ENCODE measurements at regions not wholly inside any gene's neighbourhood (a gene's known extent, or its start where the extent isn't known, plus 50 kb on each side); places are given as distances from the start of the nearest gene placed in this dataset.

- Histone ChIP-seq H3K79me2 (ENCODE audit: insufficient read depth, low read length) (no peaks in the 10 kb centered on the region), H3K18ac (ENCODE audit: insufficient read length, low read depth, low read length) (no peak overlapping the region), H4K20me1 (ENCODE audit: control insufficient read depth, insufficient read depth, insufficient read length) (no peaks in the 10 kb centered on the region), H3K14ac (ENCODE audit: insufficient read depth, low read length) (no peak overlapping the region), H2AFZ (ENCODE audit: low read length) (no peak overlapping the region), H3K56ac (ENCODE audit: insufficient read length, low read depth, low read length) (no peak overlapping the region), H2BK120ac (ENCODE audit: low read depth, low read length, poor library complexity, severe bottlenecking) (no peak overlapping the region), H2BK12ac (ENCODE audit: insufficient read length, low read depth, low read length) (no peak overlapping the region), H3K9me3 (ENCODE audit: control insufficient read depth, low read depth, low read length) (no peaks in the 10 kb centered on the region), H3K4me1 (ENCODE audit: insufficient read depth, low read length) (no peaks in the 10 kb centered on the region), H2BK15ac (ENCODE audit: low read depth, low read length) (no peak overlapping the region), H3K9ac (ENCODE audit: extremely low read depth, insufficient read length, low read length) (no peak overlapping the region), H4K8ac (replicated peaks; ENCODE audit: insufficient read length, low read depth, low read length) (no peak overlapping the region), H3K4ac (ENCODE audit: low read depth, low read length) (no peak overlapping the region), H3K27ac (ENCODE audit: insufficient read length, low read depth, low read length) (no peak overlapping the region), H4K91ac (ENCODE audit: insufficient read length, low read depth, low read length) (no peak overlapping the region), H3T11ph (ENCODE audit: low read length) (no peak overlapping the region), H3K23ac (ENCODE audit: insufficient read length, low read depth, low read length) (no peak overlapping the region), H2BK5ac (ENCODE audit: insufficient read length, low read length) (no peak overlapping the region), H4K5ac (ENCODE audit: insufficient read length, low read depth, low read length) (no peak overlapping the region), H3K27me3 (ENCODE audit: insufficient read depth, low read length) (no peaks in the 10 kb centered on the region), H3K23me2 (ENCODE audit: insufficient read length, low read depth, low read length, poor library complexity, severe bottlenecking) (no peaks in the 10 kb centered on the region), H3K4me2 (ENCODE audit: insufficient read depth, insufficient read length, low read length) (no peak overlapping the region), H2AK5ac (ENCODE audit: insufficient read length, low read length) (no peak overlapping the region), H3K79me1 (ENCODE audit: insufficient read depth, low read depth, low read length, poor library complexity, severe bottlenecking) (no peaks in the 10 kb centered on the region), H2BK20ac (ENCODE audit: low read depth, low read length, poor library complexity, severe bottlenecking) (no peak overlapping the region)
- Mint-ChIP-seq H3K4me1 (peaks cover 22 to 29% of the 10 kb centered on the region in 2 experiments), H3K9me3 (no peaks in the 10 kb centered on the region), H3K27ac (peak overlapping the region in 2 of 3 experiments; percentile 1 to 7; a peak in 3 of 7 replicates), H3K36me3 (ENCODE audit: insufficient read depth in 1 of 3, low read depth in 3 of 3) (no peaks in the 10 kb centered on the region), H3K4me3 (no peak overlapping the region), H3K27me3 (ENCODE audit: low read depth) (no peaks in the 10 kb centered on the region)
- no peak for DNase-seq
- TF ChIP-seq CTCF (conservative IDR thresholded peaks at IDR 0.05) = no peak
- no CpG with 5 or more reads among the region's 3 CpGs for WGBS (ENCODE audit: extremely low coverage, insufficient read length, low lambda C conversion rate)
Observed at GRCh38 chr5:130708754-130709153, 456.3 kb downstream of the HINT1 start.
